M059J (cell line): ENCODE measurements at regions not wholly inside any gene's neighbourhood (a gene's known extent, or its start where the extent isn't known, plus 50 kb on each side); places are given as distances from the start of the nearest gene placed in this dataset.

Experiments
- DNase-seq: peaks from one replicate; pipeline ENCODE4 v3.0.0-alpha.2; 2012; ENCODE audit warnings: low read depth

GRCh38 chr1:38546636-38547035 lies 312.9 kb downstream of the RRAGC start:
- no peak for DNase-seq

- DNase-seq: peak; percentile 9
Observed at GRCh38 chr1:38541223-38541622, 318.3 kb downstream of the RRAGC start.

- no peak for DNase-seq
Observed at GRCh38 chr1:38539931-38540330, 319.6 kb downstream of the RRAGC start.

GRCh38 chr1:38538834-38539233 lies 320.7 kb downstream of the RRAGC start:
- DNase-seq: no peak

GRCh38 chr1:38536089-38536488 lies 323.5 kb downstream of the RRAGC start:
- DNase-seq: no peak

GRCh38 chr1:38534473-38534823 lies 325.1 kb downstream of the RRAGC start:
- no peak for DNase-seq

- no peak for DNase-seq
Observed at GRCh38 chr1:38533772-38534472, 325.6 kb downstream of the RRAGC start.

- DNase-seq: no peak
Observed at GRCh38 chr1:38530957-38531356, 328.6 kb downstream of the RRAGC start.

- no peak for DNase-seq
Observed at GRCh38 chr1:38529946-38530345, 329.6 kb downstream of the RRAGC start.

GRCh38 chr1:38529391-38529790 lies 330.2 kb downstream of the RRAGC start:
- DNase-seq: peak; percentile 22

- DNase-seq: no peak
Observed at GRCh38 chr1:38528623-38529022, 330.9 kb downstream of the RRAGC start.

GRCh38 chr1:38527373-38527966 lies 332.1 kb downstream of the RRAGC start:
- peak; percentile 13 for DNase-seq

GRCh38 chr1:38526046-38526445 lies 333.5 kb downstream of the RRAGC start:
- no peak for DNase-seq

GRCh38 chr1:38525343-38526043 lies 334.1 kb downstream of the RRAGC start:
- DNase-seq: no peak

- DNase-seq: no peak
Observed at GRCh38 chr1:38524025-38524641, 335.4 kb downstream of the RRAGC start.

GRCh38 chr1:38523568-38523939 lies 336.0 kb downstream of the RRAGC start:
- no peak for DNase-seq

- DNase-seq: no peak
Observed at GRCh38 chr1:38522915-38523567, 336.5 kb downstream of the RRAGC start.

- no peak for DNase-seq
Observed at GRCh38 chr1:38516560-38516959, 343.0 kb downstream of the RRAGC start.

- no peak for DNase-seq
Observed at GRCh38 chr1:38512789-38513188, 346.8 kb downstream of the RRAGC start.

- DNase-seq: no peak
Observed at GRCh38 chr1:38512024-38512767, 347.4 kb downstream of the RRAGC start.

GRCh38 chr1:38508232-38508631 lies 351.3 kb downstream of the RRAGC start:
- no peak for DNase-seq

- DNase-seq: no peak
Observed at GRCh38 chr1:38507563-38507962, 352.0 kb downstream of the RRAGC start.
